Ovary (tissue), 3 donors: ENCODE measurements at regions not wholly inside any gene's neighbourhood (a gene's known extent, or its start where the extent isn't known, plus 50 kb on each side); places are given as distances from the start of the nearest gene placed in this dataset.

Source experiments
- CTCF ChIP-seq, 3 donors: fragments of 450-650 bp in 2 of 3; fragments of 200-600 bp in 1 of 3; IDR thresholded peaks; one replicate each; pipeline versions ENCODE4 v1.5.1 to v1.8.0; 2016 to 2022; ENCODE audit warnings: antibody characterized with exemption in 3 of 3, mild to moderate bottlenecking in 1 of 3
- EP300 ChIP-seq: sonication (generic); formaldehyde crosslinking; IDR thresholded peaks from one replicate; pipeline ENCODE4 v1.6.1; 2017; ENCODE audit warnings: antibody characterized with exemption
- POLR2A ChIP-seq: fragments of 450-650 bp; IDR thresholded peaks from one replicate; pipeline ENCODE4 v1.6.1; 2017; ENCODE audit warnings: antibody characterized with exemption, mild to moderate bottlenecking, moderate library complexity
- donor health status: DM: no; HTN: no; CAD: no.

- TF ChIP-seq CTCF (IDR thresholded peaks at IDR 0.05) (no peak), POLR2A (no peak), EP300 (no peak)
Measured at GRCh38 chr4:116385583-116385982, 699.8 kb downstream of the TRAM1L1 start.
